OCI-LY1 (cell line): ENCODE measurements at regions not wholly inside any gene's neighbourhood (a gene's known extent, or its start where the extent isn't known, plus 50 kb on each side); places are given as distances from the start of the nearest gene placed in this dataset.
"Not testable (repeated sequence)": the region's sequence is repeated elsewhere in the genome, so short reads cannot be mapped to it uniquely, and the experiment has no call there.

Experiments used
- CTCF ChIP-seq: fragments of 200-600 bp; sonication (generic), shearing (Covaris generic); IDR thresholded peaks from 2 replicates; pipeline ENCODE4 v1.5.1; 2017; ENCODE audit warnings: mild to moderate bottlenecking, antibody characterized with exemption, low read length, moderate library complexity, mixed read lengths
- EZH2 ChIP-seq: fragments of 200-600 bp; sonication (generic), shearing (Covaris generic); IDR thresholded peaks from 2 replicates; pipeline ENCODE4 v1.8.0; 2017; ENCODE audit warnings: borderline replicate concordance, mixed run types, mild to moderate bottlenecking, antibody characterized with exemption, low read length, moderate library complexity, mixed read lengths

GRCh38 chr2:142729814-142730213 is 147.7 kb upstream of the KYNU start:
- TF ChIP-seq CTCF, EZH2: not testable (repeated sequence)
